GM18505 (cell line): ENCODE measurements at regions not wholly inside any gene's neighbourhood (a gene's known extent, or its start where the extent isn't known, plus 50 kb on each side); places are given as distances from the start of the nearest gene placed in this dataset.
A peak's percentile ranks its signal among the peaks of the same experiment; 100 is the strongest.

ENCODE experiments used
- ATAC-seq: cut with Tn5 transposase; IDR thresholded peaks from one replicate; pipeline ENCODE4 v1.9.1; 2021; ENCODE audit not compliant: unreplicated experiment
- POLR2A ChIP-seq: IDR thresholded peaks from 4 replicates; pipeline ENCODE4 v1.6.1; 2011; ENCODE audit warnings: borderline replicate concordance; ENCODE audit not compliant: insufficient read depth, insufficient read length; ENCODE audit errors: extremely low read depth

- no peak for TF ChIP-seq POLR2A
- ATAC-seq = no peak
These were observed 204.9 kb downstream of the SIM1 start for GRCh38 chr6:100259865-100260264.

- no peak for ATAC-seq
- no peak for TF ChIP-seq POLR2A
These were observed 206.0 kb downstream of the SIM1 start for GRCh38 chr6:100258752-100259151.

- no peak for TF ChIP-seq POLR2A
- ATAC-seq = peak; percentile 84
These were observed 206.8 kb downstream of the SIM1 start for GRCh38 chr6:100257793-100258395.

- no peak for TF ChIP-seq POLR2A
- ATAC-seq = no peak
These were observed 209.0 kb downstream of the SIM1 start for GRCh38 chr6:100255701-100256100.

- ATAC-seq = no peak
- no peak for TF ChIP-seq POLR2A
These were observed 217.6 kb downstream of the SIM1 start for GRCh38 chr6:100247123-100247522.

DNA sequence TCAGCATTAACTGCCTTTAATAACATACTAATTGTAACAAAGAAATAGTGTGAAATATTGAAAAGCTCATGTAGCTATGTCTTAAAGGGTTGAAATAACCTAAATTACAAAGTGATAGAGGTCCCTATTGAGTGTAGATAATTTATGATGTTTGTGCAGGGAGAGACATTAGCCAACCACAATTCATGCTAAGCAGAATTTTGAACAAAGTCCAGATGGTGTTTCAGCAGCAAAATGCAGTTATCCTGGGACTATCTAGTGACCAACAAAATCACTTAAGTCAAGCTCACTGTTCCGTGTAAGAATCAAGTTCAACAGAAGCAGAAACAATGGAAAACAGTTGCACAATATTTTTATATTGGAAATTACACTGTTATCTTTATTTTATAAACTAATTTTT lies 218.5 kb downstream of the SIM1 start:
- no peak for TF ChIP-seq POLR2A
- no peak for ATAC-seq

DNA sequence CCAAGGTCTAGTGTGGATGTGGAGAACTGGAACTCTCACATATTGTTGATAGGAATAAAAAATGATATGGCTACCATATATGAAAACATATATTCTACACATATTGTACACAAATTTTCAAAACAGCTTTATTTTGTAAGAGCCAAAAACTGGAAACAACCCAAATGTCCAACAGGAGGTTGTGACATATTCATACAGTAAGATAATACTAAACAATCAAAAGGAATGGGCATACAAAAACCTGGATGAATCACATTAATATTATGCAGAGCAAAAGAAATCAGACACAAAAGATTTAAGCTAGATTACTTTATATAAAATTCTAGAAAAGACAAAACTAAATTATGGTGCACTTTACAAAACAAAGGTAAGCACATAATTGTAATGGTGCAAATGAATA lies 223.9 kb downstream of the SIM1 start:
- no peak for TF ChIP-seq POLR2A
- no peak for ATAC-seq

- no peak for ATAC-seq
- TF ChIP-seq POLR2A = no peak
These were observed 226.9 kb downstream of the SIM1 start for GRCh38 chr6:100237821-100238220.

- ATAC-seq = no peak
- TF ChIP-seq POLR2A = no peak
These were observed 228.3 kb downstream of the SIM1 start for GRCh38 chr6:100236389-100236788.

DNA sequence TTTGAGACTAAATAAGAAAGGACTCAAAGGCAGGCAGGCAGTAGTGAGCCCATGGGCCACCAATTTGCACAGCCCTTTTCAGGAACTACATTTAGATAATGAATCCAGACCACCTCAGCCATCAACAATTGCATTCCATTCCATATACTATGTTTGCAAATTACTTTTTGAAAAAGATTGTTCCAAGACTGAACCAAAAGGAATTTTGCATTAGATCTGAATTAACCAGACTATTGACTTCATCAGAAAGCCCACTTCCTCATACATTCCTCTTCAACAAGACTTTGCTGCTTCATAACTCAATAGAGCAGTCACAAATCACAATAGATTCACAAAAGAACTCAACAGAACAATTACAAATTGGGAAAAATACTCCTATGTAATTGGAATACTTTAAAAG lies 229.1 kb downstream of the SIM1 start:
- ATAC-seq = no peak
- TF ChIP-seq POLR2A = no peak

DNA sequence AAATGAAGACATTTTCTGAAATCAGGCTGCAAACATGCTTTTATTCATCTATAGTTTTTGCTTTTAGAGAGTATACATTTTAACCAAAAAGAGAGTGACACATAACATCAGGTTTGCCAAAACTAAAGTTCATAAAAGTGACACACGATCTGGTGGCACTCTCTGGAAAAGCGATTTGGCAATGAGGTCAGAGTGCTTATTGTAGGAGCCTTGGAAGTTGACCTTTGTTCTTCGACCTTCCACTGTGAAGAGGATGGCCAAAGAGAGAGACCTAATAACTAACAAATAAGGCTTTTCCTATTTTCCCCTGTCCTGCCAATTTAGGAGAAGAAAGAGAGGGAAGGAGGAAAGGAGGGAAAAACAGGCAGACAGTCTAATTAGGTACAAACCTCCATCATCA lies 230.1 kb downstream of the SIM1 start:
- TF ChIP-seq POLR2A = no peak
- ATAC-seq = no peak

GRCh38 chr6:100232781-100233573 lies 231.7 kb downstream of the SIM1 start:
- no peak for TF ChIP-seq POLR2A

DNA sequence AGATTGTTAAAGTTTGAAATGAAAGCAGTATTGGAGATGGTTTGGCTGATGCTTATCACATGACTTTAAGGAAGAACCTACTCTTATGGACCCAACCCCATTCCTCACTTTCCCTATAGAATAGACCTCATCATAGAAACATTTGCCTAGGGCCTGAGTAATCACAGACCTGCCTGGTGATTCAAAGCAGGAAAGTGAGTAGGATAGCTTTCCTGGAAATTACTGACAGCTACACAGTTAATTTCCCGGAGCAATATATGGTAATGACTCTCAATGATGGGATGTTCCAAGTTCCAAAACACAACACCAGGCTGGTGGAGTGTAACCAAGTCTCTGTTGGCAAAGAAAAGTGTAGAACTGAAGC lies 233.8 kb downstream of the SIM1 start:
- no peak for TF ChIP-seq POLR2A
- no peak for ATAC-seq

More at GRCh38 chr6:100232781-100233573, 231.7 kb downstream of the SIM1 start:
- ATAC-seq = no peak

- no peak for ATAC-seq
- TF ChIP-seq POLR2A = no peak
These were observed 234.4 kb downstream of the SIM1 start for GRCh38 chr6:100230115-100230952.

GRCh38 chr6:100229512-100229911 lies 235.2 kb downstream of the SIM1 start:
- TF ChIP-seq POLR2A = no peak
- no peak for ATAC-seq
